SJSA1 (cell line): ENCODE measurements at regions not wholly inside any gene's neighbourhood (a gene's known extent, or its start where the extent isn't known, plus 50 kb on each side); places are given as distances from the start of the nearest gene placed in this dataset.

ENCODE experiments used
- DNase-seq, 2 experiments: peaks; one replicate each; pipeline ENCODE4 v3.0.0-alpha.2; 2015 to 2020; ENCODE audit warnings: low spot score in 2 of 2, low read depth in 1 of 2
- H3K27ac ChIP-seq: fragments of 250-450 bp; sonication (Bioruptor Pico); 2 replicates; pipeline ENCODE4 v1.5.1; 2020; ENCODE audit warnings: mild to moderate bottlenecking, moderate library complexity
- H3K27me3 ChIP-seq: fragments of 250-450 bp; sonication (Bioruptor Pico); replicated peaks from 2 replicates; pipeline ENCODE4 v1.5.1; 2020; ENCODE audit warnings: mild to moderate bottlenecking, moderate library complexity
- H3K36me3 ChIP-seq: fragments of 250-450 bp; sonication (Bioruptor Pico); 2 replicates; pipeline ENCODE4 v1.5.1; 2020; ENCODE audit warnings: mild to moderate bottlenecking
- H3K4me1 ChIP-seq: fragments of 250-450 bp; sonication (Bioruptor Pico); replicated peaks from 2 replicates; pipeline ENCODE4 v1.6.1; 2021; ENCODE audit warnings: mild to moderate bottlenecking
- H3K4me3 ChIP-seq: fragments of 250-450 bp; sonication (Bioruptor Pico); 2 replicates; pipeline ENCODE4 v1.5.1; 2020; ENCODE audit warnings: mild to moderate bottlenecking
- H3K9me3 ChIP-seq: fragments of 250-450 bp; sonication (Bioruptor Pico); replicated peaks from 2 replicates; pipeline ENCODE4 v1.5.1; 2020; ENCODE audit warnings: mild to moderate bottlenecking

DNA sequence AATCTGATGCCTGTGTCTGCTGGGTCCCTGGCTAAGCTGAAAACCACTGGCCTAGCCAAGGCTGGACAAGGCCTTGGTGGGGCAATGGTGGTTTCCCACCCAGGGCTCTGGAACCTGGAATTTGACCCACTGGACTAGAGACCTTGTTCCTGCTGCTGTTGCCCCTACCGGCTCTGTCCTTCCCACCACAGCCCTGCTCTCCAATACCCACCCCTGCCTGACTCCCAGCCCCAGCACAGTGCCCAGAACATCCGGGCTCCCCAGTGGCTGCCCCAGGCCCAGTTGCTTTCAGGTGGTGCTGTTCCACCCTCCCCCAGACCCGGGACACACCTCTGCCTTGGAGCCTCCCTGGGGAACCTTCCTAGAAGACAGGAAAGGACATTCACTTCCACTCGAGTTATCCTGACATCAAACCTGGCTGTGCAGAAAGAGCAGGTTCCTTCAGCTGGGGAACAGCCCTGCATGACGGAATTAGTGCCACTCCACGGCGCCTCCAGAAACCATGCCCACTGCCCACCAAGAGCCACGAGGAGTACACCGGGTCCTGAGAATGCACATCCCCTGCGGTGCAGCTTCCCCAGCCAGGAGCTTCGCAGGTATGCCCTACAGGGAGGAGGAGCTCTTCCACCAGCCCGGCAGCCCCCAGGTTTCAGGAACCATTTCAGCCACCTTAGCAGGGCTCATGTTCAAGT, 152.8 kb downstream of the OAT start:
- Histone ChIP-seq H3K9me3 (no peaks in the 10 kb centered on the region), H3K36me3 (no peaks in the 10 kb centered on the region), H3K27ac (no peak overlapping the region), H3K27me3 (no peaks in the 10 kb centered on the region), H3K4me3 (no peak overlapping the region), H3K4me1 (no peaks in the 10 kb centered on the region)
- no peak for DNase-seq

DNA sequence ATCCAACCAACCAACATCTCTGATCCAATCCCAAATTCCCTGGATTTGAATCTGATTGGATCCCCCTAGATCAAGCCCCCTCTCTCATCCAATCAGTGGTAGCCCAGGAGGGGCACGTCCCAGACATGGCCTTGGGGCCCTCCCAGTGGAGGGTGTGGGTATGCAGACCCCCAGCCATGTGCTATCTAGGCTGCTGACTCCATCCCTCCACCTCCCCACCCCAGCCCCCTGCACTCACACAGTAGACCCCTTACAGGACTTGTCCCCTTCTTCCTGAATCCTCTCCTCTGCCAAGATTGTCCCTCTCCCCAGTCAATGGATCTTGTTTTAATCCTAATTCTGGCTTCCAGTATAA, 153.4 kb downstream of the OAT start:
- DNase-seq = no peak
- no peaks in the 10 kb centered on the region for H3K4me1 ChIP-seq
- H3K36me3 ChIP-seq = no peaks in the 10 kb centered on the region
- no peak overlapping the region for H3K27ac ChIP-seq
- no peak overlapping the region for H3K4me3 ChIP-seq
- H3K9me3 ChIP-seq = no peaks in the 10 kb centered on the region
- H3K27me3 ChIP-seq = no peaks in the 10 kb centered on the region

DNA sequence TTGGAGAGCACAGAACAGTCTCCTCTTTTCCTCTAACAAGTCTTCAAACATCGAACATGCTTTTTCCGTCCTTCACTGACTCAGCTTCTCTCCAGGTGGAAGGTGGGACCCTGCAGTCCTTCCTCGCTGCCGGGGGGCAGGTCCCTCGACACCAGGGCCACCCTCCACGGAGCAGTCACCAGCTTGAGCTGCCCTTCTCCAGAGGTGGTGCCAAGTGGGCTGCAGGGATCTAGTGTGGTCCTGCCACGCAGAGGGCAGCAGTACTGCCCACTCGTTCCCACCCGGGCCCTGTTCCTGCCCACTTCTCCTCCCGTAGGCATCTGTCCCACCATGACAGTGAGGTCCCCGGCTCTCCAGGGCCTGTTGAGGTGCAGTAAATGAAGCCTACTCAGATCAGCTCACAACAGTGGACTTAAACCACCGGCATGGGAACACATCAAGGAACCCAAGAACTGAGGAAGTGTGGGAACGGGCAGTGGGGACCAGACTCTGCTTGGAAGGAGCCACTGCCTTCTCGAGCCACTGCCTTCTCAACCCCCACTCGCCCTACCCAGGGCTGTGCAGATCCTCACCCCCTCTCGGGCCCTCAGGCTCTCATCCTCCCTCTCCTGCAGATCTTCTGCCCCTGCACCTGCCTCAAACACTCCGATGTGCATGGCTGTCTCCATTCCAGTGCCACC, 153.9 kb downstream of the OAT start:
- no peak overlapping the region for H3K27ac ChIP-seq
- no peak overlapping the region for H3K4me3 ChIP-seq
- no peaks in the 10 kb centered on the region for H3K9me3 ChIP-seq
- H3K27me3 ChIP-seq = no peaks in the 10 kb centered on the region
- H3K36me3 ChIP-seq = no peaks in the 10 kb centered on the region
- H3K4me1 ChIP-seq = no peaks in the 10 kb centered on the region
- no peak for DNase-seq

DNA sequence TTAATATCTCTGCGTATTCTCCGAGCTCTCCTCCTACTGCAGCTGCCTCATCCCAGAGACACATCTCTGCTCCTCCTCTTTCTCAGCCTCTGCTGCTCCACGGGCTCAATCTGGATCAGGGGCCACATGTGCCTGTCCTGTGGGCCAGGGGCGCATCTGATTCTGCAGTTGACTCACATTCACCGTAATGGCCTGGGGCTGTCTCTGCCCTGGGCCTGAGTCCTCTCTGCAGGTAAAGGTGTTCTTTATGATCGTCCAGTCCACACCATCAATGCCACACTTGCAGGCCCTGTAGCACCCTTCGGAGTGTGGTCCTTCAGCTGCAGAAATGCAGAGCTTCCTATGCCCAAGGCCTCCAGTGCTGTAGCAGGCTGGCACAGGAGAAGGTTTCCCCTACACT, 154.5 kb downstream of the OAT start:
- Histone ChIP-seq H3K36me3 (no peaks in the 10 kb centered on the region), H3K4me1 (no peaks in the 10 kb centered on the region), H3K4me3 (no peak overlapping the region), H3K9me3 (no peaks in the 10 kb centered on the region), H3K27ac (no peak overlapping the region), H3K27me3 (no peaks in the 10 kb centered on the region)
- DNase-seq = no peak

DNA sequence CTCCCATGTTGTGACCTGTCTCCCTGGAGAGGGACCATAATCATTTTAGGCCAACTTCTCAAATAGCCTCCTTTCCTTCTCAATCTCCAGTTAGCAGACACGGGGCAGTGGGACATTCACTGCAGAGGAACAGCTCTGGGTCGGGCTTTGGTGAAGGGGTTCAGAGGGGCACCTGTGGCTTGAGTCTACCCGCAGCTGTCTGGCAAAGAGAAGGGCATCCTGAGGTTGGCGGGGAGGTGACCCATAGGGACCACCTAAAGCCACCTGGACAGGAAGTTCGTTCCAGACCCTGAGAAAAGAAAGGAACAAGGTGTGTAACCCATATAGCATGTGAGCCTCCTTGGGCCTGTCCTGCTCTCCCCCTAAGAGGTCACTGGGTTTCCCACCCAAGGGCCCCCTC, 155.0 kb downstream of the OAT start:
- no peak overlapping the region for H3K4me3 ChIP-seq
- H3K36me3 ChIP-seq = no peaks in the 10 kb centered on the region
- no peak for DNase-seq
- H3K27ac ChIP-seq = no peak overlapping the region
- H3K27me3 ChIP-seq = no peaks in the 10 kb centered on the region
- H3K9me3 ChIP-seq = no peaks in the 10 kb centered on the region
- no peaks in the 10 kb centered on the region for H3K4me1 ChIP-seq

DNA sequence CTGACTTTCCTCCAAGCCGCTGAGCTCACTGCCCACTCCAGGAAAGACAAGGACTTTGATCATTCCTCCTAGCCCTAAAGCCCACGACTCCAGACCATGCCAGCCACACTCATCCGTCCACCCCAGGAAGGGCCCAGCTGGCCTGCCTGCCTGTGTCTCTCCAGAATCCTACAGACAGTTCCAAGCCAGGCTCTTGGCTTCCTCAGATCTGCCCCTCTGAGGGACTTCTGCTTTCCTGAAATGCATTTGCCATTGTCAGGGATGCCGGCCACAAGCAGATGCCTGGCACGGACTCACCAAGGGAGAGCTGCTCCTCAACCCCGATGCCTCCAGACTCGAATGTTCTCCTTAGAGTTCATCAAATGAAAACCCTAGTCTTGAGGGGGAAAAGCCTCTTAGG, 155.8 kb downstream of the OAT start:
- Histone ChIP-seq H3K27ac (no peak overlapping the region), H3K4me3 (no peak overlapping the region), H3K36me3 (no peaks in the 10 kb centered on the region), H3K4me1 (no peaks in the 10 kb centered on the region), H3K9me3 (no peaks in the 10 kb centered on the region), H3K27me3 (no peaks in the 10 kb centered on the region)
- DNase-seq = no peak

DNA sequence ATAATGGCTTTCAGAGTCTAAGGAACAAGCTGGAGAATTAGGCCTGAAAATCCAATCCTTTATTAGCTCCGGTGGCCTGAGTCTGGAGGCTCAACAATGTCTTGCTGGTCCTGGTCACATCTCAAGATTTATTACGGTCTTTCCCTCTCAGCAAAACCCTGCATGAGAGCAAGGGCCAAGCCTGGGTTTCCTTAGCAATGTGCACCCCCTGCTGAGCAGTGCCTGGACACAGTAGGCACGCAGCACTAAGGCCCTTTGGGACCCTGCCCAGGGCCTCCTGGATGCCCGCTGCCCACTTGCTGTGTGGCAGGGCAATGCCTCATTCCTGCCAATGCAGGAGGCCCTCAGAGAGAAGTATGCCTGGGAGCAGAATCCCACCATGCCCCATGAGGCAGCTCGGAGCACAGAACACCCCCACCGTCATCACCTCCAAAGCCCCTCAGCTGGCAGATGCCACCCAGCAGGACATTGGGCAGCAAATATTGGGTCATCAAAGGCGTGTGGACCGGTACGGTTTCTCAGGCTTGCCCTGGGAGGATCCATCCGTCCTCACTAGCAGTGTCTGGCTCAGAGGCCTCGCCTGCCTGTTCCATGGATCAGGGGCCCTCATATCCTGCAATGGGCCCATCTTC, 156.4 kb downstream of the OAT start:
- no peak for DNase-seq
- Histone ChIP-seq H3K9me3 (no peaks in the 10 kb centered on the region), H3K27me3 (no peaks in the 10 kb centered on the region)

DNA sequence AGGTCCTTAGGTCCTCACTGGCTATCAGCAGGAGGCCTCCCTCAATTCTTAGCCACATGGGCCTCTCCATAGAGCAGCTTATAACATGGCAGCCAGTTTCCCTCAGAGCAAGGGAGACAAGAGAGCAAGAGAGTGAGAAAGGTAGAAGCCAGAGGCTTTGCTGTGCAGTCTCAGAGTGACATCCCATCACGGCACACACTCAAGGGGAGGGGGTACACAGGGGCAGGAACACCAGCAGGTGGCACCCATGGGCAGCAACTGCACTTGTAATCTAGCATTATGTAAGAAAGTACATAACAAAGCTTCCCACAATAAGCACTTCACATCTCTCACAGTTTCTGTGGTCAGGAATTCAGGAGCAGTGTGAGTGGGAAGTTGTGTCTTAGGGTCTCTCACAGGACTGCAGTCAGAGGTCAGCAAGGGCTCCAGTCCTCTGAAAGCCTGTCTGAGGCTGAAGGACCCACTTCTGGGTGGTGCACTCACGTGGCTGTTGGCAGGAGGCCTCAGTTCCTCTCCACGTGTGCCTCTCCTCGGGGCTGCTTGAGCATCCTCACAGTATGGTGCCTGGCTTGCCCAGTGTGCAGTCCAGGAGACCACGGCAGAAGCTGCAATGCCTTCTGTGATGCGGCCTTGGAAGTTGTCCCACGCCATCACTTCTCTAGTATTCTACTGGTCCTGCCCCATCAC, 159.4 kb downstream of the OAT start:
- Histone ChIP-seq H3K4me3 (no peak overlapping the region), H3K36me3 (no peaks in the 10 kb centered on the region), H3K27me3 (no peaks in the 10 kb centered on the region), H3K27ac (no peak overlapping the region), H3K9me3 (no peaks in the 10 kb centered on the region), H3K4me1 (no peaks in the 10 kb centered on the region)
- no peak for DNase-seq

More for the DNA sequence above, 156.4 kb downstream of the OAT start:
- Histone ChIP-seq H3K36me3 (no peaks in the 10 kb centered on the region), H3K4me1 (no peaks in the 10 kb centered on the region), H3K27ac (no peak overlapping the region), H3K4me3 (no peak overlapping the region)

DNA sequence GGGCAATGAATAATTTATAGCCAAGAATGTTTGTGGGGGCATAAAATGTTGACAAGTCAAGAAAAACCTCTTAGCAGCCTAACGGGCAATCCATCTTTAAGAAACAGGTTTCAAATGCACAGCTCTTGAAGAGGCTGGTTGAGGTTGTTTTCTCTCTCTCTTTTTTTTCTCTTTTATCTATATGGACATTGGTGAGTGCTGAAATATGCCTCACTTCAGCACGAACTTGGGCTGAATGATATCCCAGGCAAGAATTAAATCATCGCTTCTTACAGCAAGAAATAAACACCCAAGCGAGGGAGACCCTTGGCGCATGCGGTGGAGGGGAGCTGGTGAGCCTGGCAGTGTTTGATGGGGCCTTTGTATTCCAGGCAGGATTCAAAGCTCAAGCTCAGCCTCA, 160.9 kb downstream of the OAT start:
- Histone ChIP-seq H3K9me3 (no peaks in the 10 kb centered on the region), H3K27me3 (no peaks in the 10 kb centered on the region), H3K4me3 (no peak overlapping the region), H3K27ac (no peak overlapping the region), H3K36me3 (no peaks in the 10 kb centered on the region), H3K4me1 (no peaks in the 10 kb centered on the region)
- DNase-seq = no peak

DNA sequence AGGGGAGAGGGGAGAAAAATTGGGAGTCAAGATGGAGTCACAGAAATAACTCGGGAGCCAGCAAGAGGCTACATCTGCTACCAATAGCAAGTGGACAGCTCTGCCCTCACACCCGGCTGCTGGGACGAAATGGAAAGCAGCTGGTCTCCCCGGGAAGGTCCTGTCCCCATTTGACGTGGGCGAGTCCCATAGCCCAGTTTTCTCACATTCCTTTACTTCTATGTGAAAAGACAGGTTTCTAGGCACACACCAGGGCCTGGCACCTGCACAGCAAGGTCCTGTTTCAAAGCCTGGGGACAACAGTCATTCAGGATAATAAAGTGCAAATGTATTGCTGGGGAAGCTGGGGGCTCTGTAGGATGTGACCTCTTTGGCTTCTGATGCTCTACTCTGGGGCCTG, 162.6 kb downstream of the OAT start:
- DNase-seq = no peak
- no peak overlapping the region for H3K27ac ChIP-seq
- H3K4me3 ChIP-seq = no peak overlapping the region
- no peaks in the 10 kb centered on the region for H3K9me3 ChIP-seq
- H3K4me1 ChIP-seq = no peaks in the 10 kb centered on the region
- H3K27me3 ChIP-seq = no peaks in the 10 kb centered on the region; the same call in 1 of the 2 replicates
- no peaks in the 10 kb centered on the region for H3K36me3 ChIP-seq

DNA sequence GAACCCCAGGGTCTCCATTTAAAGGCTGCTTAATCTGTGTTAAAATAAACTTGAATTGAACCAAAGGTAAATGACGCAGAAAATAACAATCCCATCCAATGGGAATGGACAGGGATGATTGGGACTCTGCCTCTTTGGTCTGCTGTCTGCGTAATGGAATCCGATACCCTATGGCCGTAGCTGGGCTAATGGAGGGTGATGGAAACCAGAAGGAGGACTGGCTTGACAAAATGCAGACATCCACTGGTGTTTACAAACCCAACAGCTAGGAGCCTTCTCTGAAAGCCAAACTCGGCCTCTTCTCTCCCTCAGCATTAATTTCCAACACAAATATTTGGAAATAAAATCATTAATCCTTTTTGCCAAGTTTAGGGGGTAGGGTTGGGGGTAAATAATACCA, 162.2 kb upstream of the CHST15 start:
- no peaks in the 10 kb centered on the region for H3K9me3 ChIP-seq
- H3K36me3 ChIP-seq = no peaks in the 10 kb centered on the region
- no peaks in the 10 kb centered on the region for H3K4me1 ChIP-seq
- H3K27me3 ChIP-seq = no peaks in the 10 kb centered on the region; the same call in 1 of the 2 replicates
- no peak overlapping the region for H3K27ac ChIP-seq
- no peak for DNase-seq
- no peak overlapping the region for H3K4me3 ChIP-seq

DNA sequence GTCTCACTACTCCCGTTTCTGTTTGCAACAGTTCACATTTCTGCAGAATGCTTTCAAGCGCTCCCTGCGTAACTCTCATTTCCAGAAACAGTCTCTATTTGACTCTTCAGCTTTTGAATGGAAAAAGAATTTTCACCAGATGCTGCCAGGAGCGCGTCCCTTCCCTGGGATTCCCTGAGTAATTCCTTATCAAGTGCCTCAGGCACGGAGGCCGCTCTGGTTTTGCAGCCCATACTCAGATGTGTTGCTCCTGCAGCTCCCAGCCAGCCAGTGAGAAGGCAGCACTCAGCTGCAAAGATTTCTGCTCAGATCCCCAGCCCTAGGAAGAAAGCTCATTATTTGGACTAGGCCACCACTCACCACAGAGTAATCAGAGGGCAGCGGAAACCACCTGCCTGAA, 161.1 kb upstream of the CHST15 start:
- Histone ChIP-seq H3K4me1 (no peaks in the 10 kb centered on the region), H3K36me3 (no peaks in the 10 kb centered on the region), H3K27ac (no peak overlapping the region), H3K4me3 (no peak overlapping the region), H3K9me3 (no peaks in the 10 kb centered on the region), H3K27me3 (no peaks in the 10 kb centered on the region; the same call in 1 of the 2 replicates)
- DNase-seq = no peak

DNA sequence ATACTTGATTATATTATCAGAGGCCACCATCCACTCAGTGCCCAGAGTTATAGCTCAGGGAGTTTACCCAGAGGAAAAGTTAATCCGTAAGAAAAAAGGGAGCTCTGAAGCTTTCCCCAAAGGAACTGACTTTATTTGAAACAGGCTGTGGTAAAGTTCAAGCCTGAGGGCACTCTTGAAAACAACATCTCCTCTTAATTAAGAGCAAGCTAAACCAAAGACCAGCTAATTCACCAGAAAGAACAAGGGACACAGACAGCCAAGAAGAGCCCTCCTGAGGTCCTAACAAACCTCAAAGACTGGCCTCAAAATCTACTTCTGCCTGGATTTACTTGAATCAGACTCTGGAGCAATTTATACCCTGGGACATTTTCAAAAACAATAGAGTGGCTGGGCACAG, 159.6 kb upstream of the CHST15 start:
- Histone ChIP-seq H3K36me3 (no peaks in the 10 kb centered on the region), H3K27me3 (no peaks in the 10 kb centered on the region; the same call in 1 of the 2 replicates), H3K27ac (no peak overlapping the region), H3K9me3 (no peaks in the 10 kb centered on the region), H3K4me3 (no peak overlapping the region), H3K4me1 (no peaks in the 10 kb centered on the region)
- DNase-seq = no peak

DNA sequence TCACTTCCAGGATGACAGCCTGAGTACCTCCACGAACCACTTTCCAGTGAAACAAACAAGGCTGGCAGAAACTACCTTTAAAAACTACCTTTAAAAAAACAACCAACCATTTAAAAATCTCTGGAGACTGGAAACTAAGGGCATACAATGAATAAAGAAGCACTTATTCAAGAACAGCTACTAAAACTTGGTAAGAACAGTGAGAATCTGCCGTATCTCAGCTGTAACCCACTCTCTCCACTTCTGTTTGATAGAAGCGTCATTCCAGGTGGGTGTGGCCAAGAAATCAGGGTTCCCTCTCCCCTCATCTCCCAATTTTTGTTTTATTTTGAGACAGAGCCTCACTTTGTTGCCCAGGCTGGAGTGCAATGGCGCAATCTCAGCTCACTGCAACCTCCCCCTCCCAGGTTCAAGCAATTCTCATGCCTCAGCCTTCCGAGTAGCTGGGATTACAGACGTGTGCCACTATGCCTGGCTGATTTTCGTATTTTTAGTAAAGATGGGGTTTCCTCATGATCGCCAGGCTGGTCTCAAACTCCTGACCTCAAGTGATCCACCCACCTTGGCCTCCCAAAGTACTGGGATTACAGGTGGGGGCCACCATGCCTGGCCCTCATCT, 158.8 kb upstream of the CHST15 start:
- Histone ChIP-seq H3K9me3 (no peaks in the 10 kb centered on the region), H3K4me1 (no peaks in the 10 kb centered on the region), H3K36me3 (no peaks in the 10 kb centered on the region), H3K27me3 (no peaks in the 10 kb centered on the region; the same call in 1 of the 2 replicates), H3K4me3 (no peak overlapping the region), H3K27ac (no peak overlapping the region)
- no peak for DNase-seq
